ENCODE measurements at regions not wholly inside any gene's neighbourhood (a gene's known extent, or its start where the extent isn't known, plus 50 kb on each side); places are given as distances from the start of the nearest gene placed in this dataset.

DNA sequence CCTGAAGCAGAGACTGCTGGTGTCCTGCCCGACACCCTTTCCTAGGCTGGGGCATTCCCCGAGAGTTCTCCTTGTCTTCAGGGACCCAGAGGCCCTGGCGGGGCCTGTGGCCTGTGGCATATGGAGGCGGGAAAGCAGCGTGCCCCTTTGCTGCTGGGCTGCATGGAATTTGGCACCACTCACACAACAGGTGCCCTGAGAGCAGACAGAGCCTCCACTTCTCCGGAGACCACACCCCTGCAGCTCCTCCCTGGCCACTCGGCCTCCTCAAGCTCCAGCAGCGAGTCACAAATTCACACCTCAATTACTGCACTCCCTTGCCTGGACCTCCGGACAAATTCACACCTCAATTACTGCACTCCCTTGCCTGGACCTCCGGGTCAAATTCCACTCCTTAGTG, 1375.2 kb downstream of the TBC1D22A start:
- Histone ChIP-seq H3K27ac (ENCODE audit: insufficient read depth, low read length, poor library complexity, severe bottlenecking) (no peak overlapping the region), H3K36me3 (ENCODE audit: control insufficient read depth, insufficient read depth, low read length) (no peaks in the 10 kb centered on the region), H3K4me3 (ENCODE audit: low read depth, low read length) (no peak overlapping the region), H3K9me3 (ENCODE audit: control insufficient read depth in 2 of 2, low read length in 2 of 2) (no peaks in the 10 kb centered on the region), H3K4me1 (ENCODE audit: control insufficient read depth, insufficient read depth, low read length, poor library complexity, severe bottlenecking) (no peaks in the 10 kb centered on the region), H3K27me3 (ENCODE audit: control insufficient read depth, insufficient read depth, low read length) (no peaks in the 10 kb centered on the region)
- Mint-ChIP-seq H3K27ac (no peak overlapping the region), H3K4me3 (no peak overlapping the region), H3K36me3 (no peaks in the 10 kb centered on the region), H3K4me1 (peaks cover 0 to 4% (median 0%) of the 10 kb centered on the region in 4 donors), H3K9me3 (peaks cover 0 to 4% (median 0%) of the 10 kb centered on the region in 7 donors), H3K27me3 (peaks cover 26% of the 10 kb centered on the region)
- DNase-seq (no peak), ATAC-seq (ENCODE audit: low read depth in 2 of 2) (no peak)

DNA sequence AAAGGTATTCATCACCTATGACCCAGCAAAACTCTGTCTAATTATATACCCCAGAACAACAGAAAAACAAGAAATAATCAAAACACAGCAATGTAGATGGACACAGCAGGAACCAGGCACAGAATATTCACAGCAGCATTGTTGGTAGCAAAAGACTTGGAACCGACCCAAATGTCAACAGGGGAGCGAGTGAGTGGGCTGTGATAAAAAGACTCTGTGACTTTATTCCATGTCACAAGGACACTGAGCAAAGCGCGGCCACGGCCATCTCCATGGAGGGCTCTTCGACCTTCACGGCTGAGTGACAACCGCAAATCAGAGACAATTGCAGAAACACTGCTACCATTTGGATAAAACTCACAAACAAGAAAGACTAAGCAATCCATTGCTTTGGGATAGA, 1373.1 kb downstream of the TBC1D22A start:
- H3K4me1 ChIP-seq (ENCODE audit: control insufficient read depth, insufficient read depth, low read length, poor library complexity, severe bottlenecking), result no peaks in the 10 kb centered on the region
- no peaks in the 10 kb centered on the region for H3K36me3 ChIP-seq (ENCODE audit: control insufficient read depth, insufficient read depth, low read length)
- H3K4me3 ChIP-seq (ENCODE audit: low read depth, low read length), result no peak overlapping the region

DNA sequence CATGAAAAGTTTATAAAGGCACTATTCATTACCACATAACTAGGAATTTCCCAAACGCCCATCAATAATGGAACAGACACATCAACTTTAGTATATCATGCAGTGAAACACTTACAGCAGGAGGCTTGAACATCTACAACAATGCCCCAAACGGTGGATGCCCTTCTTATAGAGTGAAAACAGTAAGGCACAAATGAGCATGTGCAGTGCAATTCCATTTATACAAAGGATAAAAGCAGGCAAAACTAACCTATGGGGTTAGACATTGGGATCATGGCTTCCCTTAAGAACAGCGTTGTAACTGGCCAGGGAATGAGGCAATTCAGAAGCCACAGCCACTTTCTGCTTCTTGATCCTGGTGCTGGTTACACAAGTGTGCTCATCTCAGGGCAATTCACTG, 1363.0 kb downstream of the TBC1D22A start:
- no peak for DNase-seq
- Mint-ChIP-seq H3K4me1 (no peaks in the 10 kb centered on the region), H3K9me3 (peaks cover 0 to 6% (median 0%) of the 10 kb centered on the region in 7 donors), H3K4me3 (no peak overlapping the region), H3K27ac (no peak overlapping the region), H3K36me3 (no peaks in the 10 kb centered on the region), H3K27me3 (peaks cover 9% of the 10 kb centered on the region)
- no peaks in the 10 kb centered on the region for H3K4me1 ChIP-seq (ENCODE audit: control insufficient read depth, insufficient read depth, low read length, poor library complexity, severe bottlenecking)
- H3K36me3 ChIP-seq (ENCODE audit: control insufficient read depth, insufficient read depth, low read length), result no peaks in the 10 kb centered on the region
- H3K27me3 ChIP-seq (ENCODE audit: control insufficient read depth, insufficient read depth, low read length), result peaks cover 8% of the 10 kb centered on the region
- H3K9me3 ChIP-seq (ENCODE audit: control insufficient read depth in 2 of 2, low read length in 2 of 2), result no peaks in the 10 kb centered on the region
- H3K27ac ChIP-seq (ENCODE audit: insufficient read depth, low read length, poor library complexity, severe bottlenecking), result no peak overlapping the region
- no peak for ATAC-seq (ENCODE audit: low read depth in 2 of 2)
- H3K4me3 ChIP-seq (ENCODE audit: low read depth, low read length), result no peak overlapping the region

More for the DNA sequence above, 1373.1 kb downstream of the TBC1D22A start:
- no peaks in the 10 kb centered on the region for H3K27me3 ChIP-seq (ENCODE audit: control insufficient read depth, insufficient read depth, low read length)
- no peak overlapping the region for H3K4me3 Mint-ChIP-seq
- peaks cover 0 to 4% (median 0%) of the 10 kb centered on the region in 4 donors for H3K4me1 Mint-ChIP-seq
- DNase-seq, result no peak
- H3K27ac Mint-ChIP-seq, result no peak overlapping the region
- no peak for ATAC-seq (ENCODE audit: low read depth in 2 of 2)
- H3K9me3 Mint-ChIP-seq, result peaks cover 0 to 6% (median 0%) of the 10 kb centered on the region in 7 donors
- H3K9me3 ChIP-seq (ENCODE audit: control insufficient read depth in 2 of 2, low read length in 2 of 2), result no peaks in the 10 kb centered on the region
- no peaks in the 10 kb centered on the region for H3K36me3 Mint-ChIP-seq
- H3K27me3 Mint-ChIP-seq, result peaks cover 32% of the 10 kb centered on the region
- no peak overlapping the region for H3K27ac ChIP-seq (ENCODE audit: insufficient read depth, low read length, poor library complexity, severe bottlenecking)

DNA sequence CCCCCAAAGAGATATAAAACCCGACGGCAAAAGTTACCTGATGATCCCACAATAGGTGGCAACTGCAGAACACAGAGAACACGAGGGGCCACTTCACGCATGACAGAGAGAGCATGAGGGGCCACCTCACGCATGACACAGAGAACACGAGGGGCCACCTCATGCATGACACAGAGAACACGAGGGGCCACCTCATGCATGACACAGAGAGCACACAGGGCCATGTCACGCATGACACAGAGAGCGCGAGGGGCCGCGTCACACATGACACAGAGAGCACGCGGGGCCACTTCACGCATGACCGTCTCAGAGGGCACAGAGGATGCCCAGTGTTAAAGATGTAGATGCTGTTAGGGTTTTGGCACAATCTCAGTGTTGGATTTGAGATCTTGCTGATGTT, 1359.5 kb downstream of the TBC1D22A start:
- no peak overlapping the region for H3K4me3 Mint-ChIP-seq
- peaks cover 0 to 6% (median 0%) of the 10 kb centered on the region in 7 donors for H3K9me3 Mint-ChIP-seq
- H3K27me3 ChIP-seq (ENCODE audit: control insufficient read depth, insufficient read depth, low read length), result peaks cover 8% of the 10 kb centered on the region
- DNase-seq, result no peak
- no peak overlapping the region for H3K27ac ChIP-seq (ENCODE audit: insufficient read depth, low read length, poor library complexity, severe bottlenecking)
- no peaks in the 10 kb centered on the region for H3K4me1 ChIP-seq (ENCODE audit: control insufficient read depth, insufficient read depth, low read length, poor library complexity, severe bottlenecking)
- no peaks in the 10 kb centered on the region for H3K9me3 ChIP-seq (ENCODE audit: control insufficient read depth in 2 of 2, low read length in 2 of 2)
- H3K27me3 Mint-ChIP-seq, result peaks cover 6% of the 10 kb centered on the region
- H3K4me1 Mint-ChIP-seq, result peaks cover 0 to 4% (median 0%) of the 10 kb centered on the region in 4 donors
- no peak for ATAC-seq (ENCODE audit: low read depth in 2 of 2)
- no peak overlapping the region for H3K4me3 ChIP-seq (ENCODE audit: low read depth, low read length)
- H3K36me3 ChIP-seq (ENCODE audit: control insufficient read depth, insufficient read depth, low read length), result no peaks in the 10 kb centered on the region
- H3K27ac Mint-ChIP-seq, result no peak overlapping the region
- no peaks in the 10 kb centered on the region for H3K36me3 Mint-ChIP-seq

DNA sequence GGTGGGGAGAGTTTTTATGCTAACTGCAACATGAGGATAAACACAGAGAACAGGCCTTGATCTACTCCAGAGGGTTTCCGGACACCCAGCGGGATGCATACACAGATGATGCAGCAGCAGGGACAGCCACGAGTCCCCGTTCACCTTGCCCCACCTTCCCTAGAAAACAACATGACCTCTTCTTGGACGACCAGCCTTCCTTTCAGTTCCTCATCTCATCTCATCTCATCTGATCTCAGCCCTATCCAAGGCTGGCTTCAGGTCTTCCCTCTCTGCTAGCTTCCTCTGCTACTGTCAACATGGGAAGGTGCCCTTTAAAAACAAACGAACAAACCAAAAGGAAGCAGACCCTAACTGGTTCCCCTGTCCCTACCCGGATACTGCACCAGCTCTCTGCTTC, 1356.2 kb downstream of the TBC1D22A start:
- Mint-ChIP-seq H3K4me3 (no peak overlapping the region), H3K9me3 (peaks cover 0 to 6% (median 2%) of the 10 kb centered on the region in 7 donors), H3K36me3 (no peaks in the 10 kb centered on the region), H3K27me3 (peaks cover 6% of the 10 kb centered on the region), H3K4me1 (peaks cover 0 to 4% (median 0%) of the 10 kb centered on the region in 4 donors), H3K27ac (no peak overlapping the region)
- Histone ChIP-seq H3K4me1 (ENCODE audit: control insufficient read depth, insufficient read depth, low read length, poor library complexity, severe bottlenecking) (no peaks in the 10 kb centered on the region), H3K27me3 (ENCODE audit: control insufficient read depth, insufficient read depth, low read length) (no peaks in the 10 kb centered on the region), H3K36me3 (ENCODE audit: control insufficient read depth, insufficient read depth, low read length) (no peaks in the 10 kb centered on the region), H3K9me3 (ENCODE audit: control insufficient read depth in 2 of 2, low read length in 2 of 2) (no peaks in the 10 kb centered on the region), H3K4me3 (ENCODE audit: low read depth, low read length) (no peak overlapping the region), H3K27ac (ENCODE audit: insufficient read depth, low read length, poor library complexity, severe bottlenecking) (no peak overlapping the region)
- DNase-seq (no peak), ATAC-seq (ENCODE audit: low read depth in 2 of 2) (no peak)

DNA sequence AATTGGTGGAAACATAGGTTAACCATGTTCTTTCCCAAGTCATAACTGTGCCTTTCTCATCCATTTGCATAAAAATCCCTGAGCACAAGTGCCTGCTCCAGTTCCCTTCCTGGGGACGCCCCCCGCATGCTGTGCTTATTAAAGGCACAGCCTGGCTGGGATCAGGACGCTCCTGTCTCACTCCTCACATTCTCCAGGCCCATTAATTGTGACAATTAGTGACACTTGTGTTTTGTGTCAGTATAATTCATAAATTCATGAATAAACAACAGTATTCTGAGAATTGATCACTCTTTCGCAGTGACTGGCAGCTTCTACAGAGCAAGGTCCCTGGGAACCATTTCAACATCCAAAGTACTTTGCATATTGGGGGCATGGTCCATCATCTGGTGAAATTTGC, 1354.4 kb downstream of the TBC1D22A start:
- no peaks in the 10 kb centered on the region for H3K27me3 ChIP-seq (ENCODE audit: control insufficient read depth, insufficient read depth, low read length)
- H3K36me3 ChIP-seq (ENCODE audit: control insufficient read depth, insufficient read depth, low read length), result no peaks in the 10 kb centered on the region
- no peak for ATAC-seq (ENCODE audit: low read depth in 2 of 2)
- Mint-ChIP-seq H3K4me3 (no peak overlapping the region), H3K27ac (no peak overlapping the region), H3K27me3 (peaks cover 6% of the 10 kb centered on the region), H3K4me1 (peaks cover 0 to 4% (median 0%) of the 10 kb centered on the region in 4 donors), H3K36me3 (no peaks in the 10 kb centered on the region), H3K9me3 (peaks cover 0 to 3% (median 2%) of the 10 kb centered on the region in 7 donors)
- DNase-seq, result no peak
- H3K4me3 ChIP-seq (ENCODE audit: low read depth, low read length), result no peak overlapping the region
- no peak overlapping the region for H3K27ac ChIP-seq (ENCODE audit: insufficient read depth, low read length, poor library complexity, severe bottlenecking)
- no peaks in the 10 kb centered on the region for H3K4me1 ChIP-seq (ENCODE audit: control insufficient read depth, insufficient read depth, low read length, poor library complexity, severe bottlenecking)
- H3K9me3 ChIP-seq (ENCODE audit: control insufficient read depth in 2 of 2, low read length in 2 of 2), result no peaks in the 10 kb centered on the region

DNA sequence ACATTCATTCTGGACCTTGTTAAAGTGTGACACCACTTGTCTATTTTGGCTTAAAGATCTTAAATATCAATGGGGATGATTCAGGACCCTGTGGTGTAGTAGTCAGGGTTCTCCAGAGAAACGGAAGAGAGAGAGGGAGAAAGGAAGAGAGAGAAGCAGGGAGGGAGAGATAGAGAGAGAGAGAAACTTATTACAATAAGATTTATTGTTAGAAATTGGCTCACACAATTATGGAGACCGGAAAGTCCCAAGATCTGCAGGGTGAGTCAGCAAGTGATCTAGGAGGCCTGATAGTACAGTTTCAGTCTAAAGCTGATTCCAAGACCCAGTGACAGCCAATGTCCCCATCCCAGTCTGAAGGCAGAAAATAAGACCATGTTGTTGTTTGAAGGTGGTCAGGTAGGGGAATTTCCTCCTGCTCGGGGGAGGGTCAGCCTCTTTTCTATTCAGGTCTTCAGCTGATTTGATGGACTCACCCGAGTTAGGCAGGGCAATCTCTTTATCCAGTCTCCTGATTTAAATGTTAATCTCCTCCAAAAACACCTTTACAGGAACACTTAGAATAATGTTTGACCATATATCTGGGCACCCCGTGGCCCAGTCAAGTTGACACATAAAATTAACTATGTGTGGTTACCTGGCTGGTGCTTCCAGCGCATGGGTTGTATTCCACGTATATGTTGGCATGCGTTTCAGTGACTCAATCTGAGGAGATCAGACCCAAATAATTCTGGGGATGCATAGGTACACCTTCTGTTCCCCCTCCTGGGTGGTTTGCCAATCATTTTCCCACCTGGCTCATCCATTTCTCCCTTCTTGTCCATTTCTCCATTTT, 1350.5 kb downstream of the TBC1D22A start:
- Mint-ChIP-seq H3K4me3 (no peak overlapping the region), H3K27ac (no peak overlapping the region), H3K4me1 (no peaks in the 10 kb centered on the region), H3K36me3 (no peaks in the 10 kb centered on the region), H3K27me3 (peaks cover 10% of the 10 kb centered on the region), H3K9me3 (peaks cover 3 to 9% (median 4%) of the 10 kb centered on the region in 7 donors)
- no peak overlapping the region for H3K4me3 ChIP-seq (ENCODE audit: low read depth, low read length)
- H3K27me3 ChIP-seq (ENCODE audit: control insufficient read depth, insufficient read depth, low read length), result peaks cover 9% of the 10 kb centered on the region
- H3K4me1 ChIP-seq (ENCODE audit: control insufficient read depth, insufficient read depth, low read length, poor library complexity, severe bottlenecking), result no peaks in the 10 kb centered on the region
- H3K9me3 ChIP-seq (ENCODE audit: control insufficient read depth in 2 of 2, low read length in 2 of 2), result peaks cover 0 to 8% of the 10 kb centered on the region in 2 experiments
- H3K27ac ChIP-seq (ENCODE audit: insufficient read depth, low read length, poor library complexity, severe bottlenecking), result no peak overlapping the region
- no peak for ATAC-seq (ENCODE audit: low read depth in 2 of 2)
- H3K36me3 ChIP-seq (ENCODE audit: control insufficient read depth, insufficient read depth, low read length), result no peaks in the 10 kb centered on the region
- DNase-seq, result no peak
